HG03066 (cell line): ENCODE measurements at regions not wholly inside any gene's neighbourhood (a gene's known extent, or its start where the extent isn't known, plus 50 kb on each side); places are given as distances from the start of the nearest gene placed in this dataset.

Experiments used
- ATAC-seq: cut with Tn5 transposase; IDR thresholded peaks from one replicate; pipeline ENCODE4 v1.9.1; 2021; ENCODE audit warnings: low read depth; ENCODE audit not compliant: unreplicated experiment

GRCh38 chr3:81291586-81291985, 469.9 kb downstream of the GBE1 start:
- ATAC-seq, result no peak

- ATAC-seq, result no peak
Measured at GRCh38 chr3:81289676-81290075, 471.8 kb downstream of the GBE1 start.

- ATAC-seq, result no peak
Measured at GRCh38 chr3:81279481-81280379, 481.7 kb downstream of the GBE1 start.

- ATAC-seq, result no peak
Measured at GRCh38 chr3:81277853-81278252, 483.6 kb downstream of the GBE1 start.

GRCh38 chr3:81274671-81275070, 486.8 kb downstream of the GBE1 start:
- no peak for ATAC-seq

GRCh38 chr3:81270603-81271379, 490.7 kb downstream of the GBE1 start:
- peak; percentile 92 for ATAC-seq

GRCh38 chr3:81268526-81268925, 492.9 kb downstream of the GBE1 start:
- no peak for ATAC-seq

- ATAC-seq, result no peak
Measured at GRCh38 chr3:81261996-81262395, 499.4 kb downstream of the GBE1 start.

- ATAC-seq, result no peak
Measured at GRCh38 chr3:81255463-81255862, 506.0 kb downstream of the GBE1 start.

GRCh38 chr3:81251096-81251495, 510.3 kb downstream of the GBE1 start:
- no peak for ATAC-seq

- peak; percentile 78 for ATAC-seq
Measured at GRCh38 chr3:81249540-81250029, 511.9 kb downstream of the GBE1 start.

- ATAC-seq, result no peak
Measured at GRCh38 chr3:81245501-81245900, 515.9 kb downstream of the GBE1 start.

GRCh38 chr3:81245043-81245442, 516.4 kb downstream of the GBE1 start:
- no peak for ATAC-seq

GRCh38 chr3:81244231-81244630, 517.2 kb downstream of the GBE1 start:
- no peak for ATAC-seq

GRCh38 chr3:81242871-81243270, 518.6 kb downstream of the GBE1 start:
- peak; percentile 57 for ATAC-seq

- ATAC-seq, result no peak
Measured at GRCh38 chr3:81237181-81237580, 524.3 kb downstream of the GBE1 start.

GRCh38 chr3:81218023-81218422, 543.4 kb downstream of the GBE1 start:
- no peak for ATAC-seq

GRCh38 chr3:81217101-81217500, 544.3 kb downstream of the GBE1 start:
- no peak for ATAC-seq

- ATAC-seq, result no peak
Measured at GRCh38 chr3:81216192-81216591, 545.3 kb downstream of the GBE1 start.

GRCh38 chr3:81214631-81215030, 546.8 kb downstream of the GBE1 start:
- ATAC-seq, result no peak

GRCh38 chr3:81199587-81199986, 561.9 kb downstream of the GBE1 start:
- no peak for ATAC-seq
